ENCODE measurements at regions not wholly inside any gene's neighbourhood (a gene's known extent, or its start where the extent isn't known, plus 50 kb on each side); places are given as distances from the start of the nearest gene placed in this dataset.

DNA sequence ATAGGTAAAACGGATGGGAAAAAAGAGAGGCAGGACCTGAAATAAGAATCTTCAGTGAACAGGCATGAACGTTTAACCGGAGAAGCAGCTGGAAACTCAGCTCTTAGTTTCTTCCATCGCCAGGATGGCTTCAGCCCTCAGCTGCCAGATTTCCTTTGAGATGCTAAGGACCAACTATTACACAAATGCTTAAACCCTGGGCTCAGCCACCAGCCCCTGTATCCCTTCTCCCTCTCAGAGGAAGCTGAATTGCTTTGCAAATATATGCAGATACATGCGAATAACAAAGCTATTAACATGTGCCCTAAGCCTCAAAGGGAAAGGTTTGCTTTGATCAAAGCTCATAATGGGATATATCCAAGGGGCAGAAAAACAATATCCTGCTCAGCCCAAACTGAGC lies 515.1 kb downstream of the OMA1 start:
- BruUV-seq (replicated peaks), result no TSS peak
- POLR2A ChIA-PET (ENCODE audit: unreplicated experiment), result no interaction called here
- TF ChIP-seq, protein P1, sequence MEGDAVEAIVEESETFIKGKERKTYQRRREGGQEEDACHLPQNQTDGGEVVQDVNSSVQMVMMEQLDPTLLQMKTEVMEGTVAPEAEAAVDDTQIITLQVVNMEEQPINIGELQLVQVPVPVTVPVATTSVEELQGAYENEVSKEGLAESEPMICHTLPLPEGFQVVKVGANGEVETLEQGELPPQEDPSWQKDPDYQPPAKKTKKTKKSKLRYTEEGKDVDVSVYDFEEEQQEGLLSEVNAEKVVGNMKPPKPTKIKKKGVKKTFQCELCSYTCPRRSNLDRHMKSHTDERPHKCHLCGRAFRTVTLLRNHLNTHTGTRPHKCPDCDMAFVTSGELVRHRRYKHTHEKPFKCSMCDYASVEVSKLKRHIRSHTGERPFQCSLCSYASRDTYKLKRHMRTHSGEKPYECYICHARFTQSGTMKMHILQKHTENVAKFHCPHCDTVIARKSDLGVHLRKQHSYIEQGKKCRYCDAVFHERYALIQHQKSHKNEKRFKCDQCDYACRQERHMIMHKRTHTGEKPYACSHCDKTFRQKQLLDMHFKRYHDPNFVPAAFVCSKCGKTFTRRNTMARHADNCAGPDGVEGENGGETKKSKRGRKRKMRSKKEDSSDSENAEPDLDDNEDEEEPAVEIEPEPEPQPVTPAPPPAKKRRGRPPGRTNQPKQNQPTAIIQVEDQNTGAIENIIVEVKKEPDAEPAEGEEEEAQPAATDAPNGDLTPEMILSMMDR (conservative IDR thresholded peaks at IDR 0.05; ENCODE audit: low read depth, low read length), result no peak
- TF ChIP-seq EZH2phosphoT487 (IDR thresholded peaks at IDR 0.05; ENCODE audit: borderline replicate concordance, low read length), result no peak
- no peak for TF ChIP-seq EZH2 (IDR thresholded peaks at IDR 0.05; ENCODE audit: low read length, unreplicated experiment)
- Histone ChIP-seq H3K4me3 (ENCODE audit: low read length) (no peak overlapping the region), H2AFZ (ENCODE audit: low read length) (no peak overlapping the region), H3K9me3 (ENCODE audit: low read length) (no peaks in the 10 kb centered on the region), H3K4me1 (ENCODE audit: insufficient read depth, low read length) (no peaks in the 10 kb centered on the region), H3K9ac (ENCODE audit: low read length) (no peak overlapping the region), H3K27ac (ENCODE audit: low read length) (no peak overlapping the region), H3K4me2 (ENCODE audit: low read length) (no peak overlapping the region), H4K20me1 (ENCODE audit: low read length) (no peaks in the 10 kb centered on the region), H3K79me2 (ENCODE audit: low read length) (no peaks in the 10 kb centered on the region), H3K36me3 (ENCODE audit: low read depth, low read length) (no peaks in the 10 kb centered on the region), H3F3A (ENCODE audit: low read length, unreplicated experiment) (no peaks in the 10 kb centered on the region), H3K9me2 (replicated peaks; ENCODE audit: low read length) (no peaks in the 10 kb centered on the region), H3K27me3 (ENCODE audit: low read length) (no peaks in the 10 kb centered on the region)
- intact Hi-C loops (cut with micrococcal nuclease), result no loop called here
- ATAC-seq (no peak), DNase-seq (no peak)
- CTCF ChIA-PET, result no interaction called here

DNA sequence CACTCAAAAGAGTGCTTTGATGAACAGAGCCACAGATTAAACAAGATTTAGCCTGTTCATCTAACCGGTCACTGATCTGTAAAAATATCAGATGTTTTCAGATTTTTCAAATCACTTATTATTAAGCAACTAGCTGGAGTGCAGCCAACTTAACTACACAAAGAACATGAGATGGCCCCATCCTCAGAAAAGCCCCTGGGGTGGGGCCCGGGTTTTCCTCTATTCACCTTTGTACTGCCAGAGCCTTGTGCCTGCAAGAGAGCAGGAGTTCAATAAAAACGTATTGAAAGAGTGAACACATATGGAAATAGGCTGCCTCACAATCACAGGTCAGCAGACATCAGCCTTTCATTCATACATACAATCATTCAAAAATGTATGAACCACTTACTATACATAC lies 516.1 kb downstream of the OMA1 start:
- Histone ChIP-seq H4K20me1 (ENCODE audit: low read length) (no peaks in the 10 kb centered on the region), H3K27me3 (ENCODE audit: low read length) (no peaks in the 10 kb centered on the region), H3K79me2 (ENCODE audit: low read length) (no peaks in the 10 kb centered on the region), H3K4me3 (ENCODE audit: low read length) (no peak overlapping the region), H2AFZ (ENCODE audit: low read length) (no peak overlapping the region), H3K4me1 (ENCODE audit: insufficient read depth, low read length) (no peaks in the 10 kb centered on the region), H3K36me3 (ENCODE audit: low read depth, low read length) (no peaks in the 10 kb centered on the region), H3F3A (ENCODE audit: low read length, unreplicated experiment) (no peaks in the 10 kb centered on the region), H3K9me2 (replicated peaks; ENCODE audit: low read length) (no peaks in the 10 kb centered on the region), H3K27ac (ENCODE audit: low read length) (no peak overlapping the region), H3K4me2 (ENCODE audit: low read length) (no peak overlapping the region), H3K9me3 (ENCODE audit: low read length) (no peaks in the 10 kb centered on the region), H3K9ac (ENCODE audit: low read length) (no peak overlapping the region)
- ChIA-PET POLR2A (ENCODE audit: unreplicated experiment) (no interaction called here), CTCF (no interaction called here)
- DNase-seq (no peak), ATAC-seq (no peak)
- BruUV-seq (replicated peaks), result no TSS peak
- intact Hi-C loops (cut with micrococcal nuclease), result no loop called here
- TF ChIP-seq EZH2 (IDR thresholded peaks at IDR 0.05; ENCODE audit: low read length, unreplicated experiment), result no peak
- TF ChIP-seq, protein P1 (conservative IDR thresholded peaks at IDR 0.05; ENCODE audit: low read depth, low read length), result no peak
- TF ChIP-seq EZH2phosphoT487 (IDR thresholded peaks at IDR 0.05; ENCODE audit: borderline replicate concordance, low read length), result no peak

DNA sequence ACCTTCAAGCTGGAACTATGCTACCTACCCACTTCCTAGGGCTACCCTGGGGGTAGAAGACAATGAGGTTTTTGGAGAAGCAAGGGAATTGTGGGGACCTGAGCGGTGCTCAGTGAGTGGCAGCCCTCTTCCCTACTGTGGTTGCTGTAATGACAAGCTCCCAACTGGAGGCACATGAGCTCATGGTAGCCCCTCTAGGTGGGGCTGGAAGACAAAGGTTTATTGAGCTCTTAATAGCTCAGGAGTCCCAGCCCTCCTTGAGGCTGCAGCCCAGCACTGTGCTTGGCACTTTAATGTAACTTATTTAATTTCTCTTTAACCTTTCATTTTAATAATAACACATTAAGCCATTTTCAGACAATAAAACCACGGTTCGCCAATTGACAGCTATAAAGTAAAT lies 528.9 kb downstream of the OMA1 start:
- no peak for DNase-seq
- Histone ChIP-seq H3K9ac (ENCODE audit: low read length) (no peak overlapping the region), H3K9me2 (replicated peaks; ENCODE audit: low read length) (no peaks in the 10 kb centered on the region), H3K36me3 (ENCODE audit: low read depth, low read length) (no peaks in the 10 kb centered on the region), H3K4me2 (ENCODE audit: low read length) (no peak overlapping the region), H4K20me1 (ENCODE audit: low read length) (no peaks in the 10 kb centered on the region), H3F3A (ENCODE audit: low read length, unreplicated experiment) (no peaks in the 10 kb centered on the region), H3K27ac (ENCODE audit: low read length) (no peak overlapping the region), H3K9me3 (ENCODE audit: low read length) (no peaks in the 10 kb centered on the region), H3K79me2 (ENCODE audit: low read length) (no peaks in the 10 kb centered on the region), H3K27me3 (ENCODE audit: low read length) (no peaks in the 10 kb centered on the region), H2AFZ (ENCODE audit: low read length) (no peak overlapping the region), H3K4me1 (ENCODE audit: insufficient read depth, low read length) (no peaks in the 10 kb centered on the region), H3K4me3 (ENCODE audit: low read length) (no peak overlapping the region)
- intact Hi-C loops (cut with micrococcal nuclease), result no loop called here
- ChIA-PET POLR2A (ENCODE audit: unreplicated experiment) (no interaction called here), CTCF (no interaction called here)
- TF ChIP-seq, protein P1 (conservative IDR thresholded peaks at IDR 0.05; ENCODE audit: low read depth, low read length), result no peak
- TF ChIP-seq EZH2phosphoT487 (IDR thresholded peaks at IDR 0.05; ENCODE audit: borderline replicate concordance, low read length) (no peak), EZH2 (IDR thresholded peaks at IDR 0.05; ENCODE audit: low read length, unreplicated experiment) (no peak)
- ATAC-seq, result no peak
- BruUV-seq (replicated peaks), result no TSS peak

Data from PC-3 (cell line).